ENCODE measurements at regions not wholly inside any gene's neighbourhood (a gene's known extent, or its start where the extent isn't known, plus 50 kb on each side); places are given as distances from the start of the nearest gene placed in this dataset.
"Not testable (repeated sequence)": the region's sequence is repeated elsewhere in the genome, so short reads cannot be mapped to it uniquely, and the experiment has no call there.

DNA sequence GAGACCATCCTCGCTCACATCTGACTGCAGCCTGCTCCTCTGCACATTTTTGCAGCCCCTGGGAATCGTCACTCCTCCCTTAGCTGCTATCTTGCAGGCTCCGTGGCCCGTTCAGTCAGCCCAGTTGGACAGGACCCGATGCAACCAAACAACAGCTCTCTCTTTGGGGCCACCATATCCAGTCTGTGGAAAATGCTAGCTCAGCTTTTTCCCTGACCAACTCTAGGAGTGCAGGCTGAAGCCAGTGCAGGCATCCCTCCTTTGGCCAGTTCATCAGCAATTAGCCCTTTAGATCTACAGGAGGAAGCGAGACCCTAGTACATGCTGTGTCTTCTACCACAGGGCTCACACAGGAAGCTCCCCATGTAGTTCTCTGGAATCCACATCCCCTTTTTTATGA, 182.1 kb downstream of the HS3ST3A1 start:
- no peaks in the 10 kb centered on the region for H3K4me1 ChIP-seq (ENCODE audit: control insufficient read depth, insufficient read depth, low read length)
- H3K27me3 ChIP-seq (ENCODE audit: control insufficient read depth, insufficient read depth, low read length) = no peaks in the 10 kb centered on the region
- no peaks in the 10 kb centered on the region for H3K9me3 ChIP-seq (ENCODE audit: control insufficient read depth, insufficient read depth, low read length)
- H3K36me3 ChIP-seq (ENCODE audit: control insufficient read depth, insufficient read depth, low read length) = no peaks in the 10 kb centered on the region
- no CpG with 5 or more reads among the region's 6 CpGs for WGBS (ENCODE audit: insufficient coverage, insufficient read length)
- no peak overlapping the region for H3K27ac ChIP-seq (ENCODE audit: low read length)
- H3K4me3 ChIP-seq (ENCODE audit: low read length) = no peak overlapping the region
- no peak for DNase-seq (ENCODE audit: low read depth, low spot score)

- DNase-seq (ENCODE audit: low read depth, low spot score) = no peak
- no peaks in the 10 kb centered on the region for H3K36me3 ChIP-seq (ENCODE audit: control insufficient read depth, insufficient read depth, low read length)
Observed at GRCh38 chr17:13418891-13419290, 182.8 kb downstream of the HS3ST3A1 start.

DNA sequence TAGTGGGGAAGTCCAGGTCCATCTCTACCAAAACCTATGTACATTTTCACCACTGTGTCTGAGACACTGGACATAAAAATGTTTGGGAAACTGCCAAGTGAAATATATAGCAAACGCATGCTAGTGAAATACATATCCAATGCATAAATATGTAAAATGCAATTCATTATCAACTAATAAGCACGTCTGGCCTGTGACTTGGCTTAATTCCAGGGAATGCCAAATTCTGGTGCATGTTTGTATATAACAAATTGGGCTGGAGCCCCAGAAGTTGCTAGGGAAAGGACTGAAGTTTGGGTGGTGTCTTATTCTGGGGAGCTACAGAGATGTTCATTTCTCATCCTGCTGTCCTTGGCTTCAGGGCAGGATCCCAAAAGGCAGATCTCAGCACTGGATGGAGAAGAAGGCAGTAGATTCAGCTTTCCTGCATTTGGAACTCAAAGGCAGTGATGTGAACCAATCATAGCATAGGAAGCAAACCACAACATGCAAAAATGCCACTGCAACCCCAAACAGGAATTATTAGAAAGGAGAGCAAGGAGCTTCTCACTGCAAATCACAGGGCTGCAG, 184.3 kb downstream of the HS3ST3A1 start:
- WGBS (ENCODE audit: insufficient coverage, insufficient read length) = no CpG with 5 or more reads among the region's 2 CpGs
- no peak overlapping the region for H3K27ac ChIP-seq (ENCODE audit: low read length)
- no peak for DNase-seq (ENCODE audit: low read depth, low spot score)
- no peaks in the 10 kb centered on the region for H3K4me1 ChIP-seq (ENCODE audit: control insufficient read depth, insufficient read depth, low read length)
- H3K9me3 ChIP-seq (ENCODE audit: control insufficient read depth, insufficient read depth, low read length) = no peaks in the 10 kb centered on the region
- no peaks in the 10 kb centered on the region for H3K27me3 ChIP-seq (ENCODE audit: control insufficient read depth, insufficient read depth, low read length)
- no peak overlapping the region for H3K4me3 ChIP-seq (ENCODE audit: low read length)
- no peaks in the 10 kb centered on the region for H3K36me3 ChIP-seq (ENCODE audit: control insufficient read depth, insufficient read depth, low read length)

More at GRCh38 chr17:13418891-13419290, 182.8 kb downstream of the HS3ST3A1 start:
- no peaks in the 10 kb centered on the region for H3K27me3 ChIP-seq (ENCODE audit: control insufficient read depth, insufficient read depth, low read length)
- no peak overlapping the region for H3K27ac ChIP-seq (ENCODE audit: low read length)
- H3K4me1 ChIP-seq (ENCODE audit: control insufficient read depth, insufficient read depth, low read length) = no peaks in the 10 kb centered on the region
- no peaks in the 10 kb centered on the region for H3K9me3 ChIP-seq (ENCODE audit: control insufficient read depth, insufficient read depth, low read length)
- no CpG with 5 or more reads among the region's 2 CpGs for WGBS (ENCODE audit: insufficient coverage, insufficient read length)
- H3K4me3 ChIP-seq (ENCODE audit: low read length) = no peak overlapping the region

DNA sequence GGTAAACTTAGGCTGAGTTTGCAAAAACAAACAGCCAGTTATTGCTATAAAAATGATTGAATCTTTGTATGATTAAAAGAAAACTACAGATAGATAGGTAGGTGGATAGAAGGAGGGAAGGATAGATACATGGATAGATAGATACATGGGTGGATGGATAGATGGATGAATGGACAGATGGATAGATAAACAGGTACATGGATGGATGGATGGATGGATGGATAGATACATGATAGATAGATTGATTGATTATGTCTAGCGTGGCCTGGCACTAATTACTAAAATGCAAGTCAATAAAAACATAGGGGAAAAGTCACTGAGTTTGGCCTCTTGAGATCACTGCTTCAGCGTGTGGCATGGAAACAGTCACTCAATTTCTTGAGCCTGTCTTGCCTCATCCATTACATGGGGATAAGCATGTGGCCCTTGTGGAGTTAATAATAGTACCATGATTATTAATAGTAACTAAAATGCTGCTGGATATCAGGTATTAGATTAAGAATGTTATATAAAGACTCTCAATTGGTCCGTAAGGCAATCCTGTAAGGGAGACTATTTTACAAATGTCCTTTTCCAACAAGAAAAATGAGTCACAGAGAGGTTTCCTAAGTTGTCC, 184.9 kb downstream of the HS3ST3A1 start:
- Histone ChIP-seq H3K4me3 (ENCODE audit: low read length) (no peak overlapping the region), H3K9me3 (ENCODE audit: control insufficient read depth, insufficient read depth, low read length) (no peaks in the 10 kb centered on the region), H3K27me3 (ENCODE audit: control insufficient read depth, insufficient read depth, low read length) (no peaks in the 10 kb centered on the region), H3K4me1 (ENCODE audit: control insufficient read depth, insufficient read depth, low read length) (no peaks in the 10 kb centered on the region), H3K27ac (ENCODE audit: low read length) (no peak overlapping the region), H3K36me3 (ENCODE audit: control insufficient read depth, insufficient read depth, low read length) (no peaks in the 10 kb centered on the region)
- DNase-seq (ENCODE audit: low read depth, low spot score) = no peak
- no CpG with 5 or more reads among the region's 3 CpGs for WGBS (ENCODE audit: insufficient coverage, insufficient read length)

DNA sequence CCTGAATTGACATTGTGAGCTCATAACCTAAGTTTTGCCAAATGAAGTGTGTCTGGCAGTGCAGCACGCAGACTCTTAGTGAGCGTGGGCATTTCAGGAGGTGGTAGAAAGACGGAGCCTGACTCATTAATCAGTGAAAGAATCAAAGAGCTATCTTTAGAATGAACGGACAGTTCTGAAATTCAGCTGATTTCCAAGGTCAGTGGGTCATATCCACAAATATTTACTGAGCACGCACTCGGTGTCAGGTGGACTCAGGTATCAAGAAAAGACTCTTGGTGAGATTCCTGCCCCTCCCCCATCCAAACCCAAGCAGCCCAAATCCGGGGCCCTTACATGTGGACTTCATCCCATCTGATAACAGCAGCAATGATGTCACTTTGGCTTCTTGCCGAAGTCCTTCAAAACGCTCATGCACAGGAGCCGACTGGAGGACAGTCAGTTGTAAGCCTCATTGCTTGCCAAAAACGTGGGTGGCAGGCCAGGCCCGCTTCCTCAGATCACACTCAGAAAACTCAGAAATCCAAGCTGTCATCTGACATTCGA, 185.8 kb downstream of the HS3ST3A1 start:
- Histone ChIP-seq H3K4me3 (ENCODE audit: low read length) (no peak overlapping the region), H3K4me1 (ENCODE audit: control insufficient read depth, insufficient read depth, low read length) (no peaks in the 10 kb centered on the region), H3K9me3 (ENCODE audit: control insufficient read depth, insufficient read depth, low read length) (no peaks in the 10 kb centered on the region), H3K27ac (ENCODE audit: low read length) (no peak overlapping the region), H3K27me3 (ENCODE audit: control insufficient read depth, insufficient read depth, low read length) (no peaks in the 10 kb centered on the region), H3K36me3 (ENCODE audit: control insufficient read depth, insufficient read depth, low read length) (no peaks in the 10 kb centered on the region)
- WGBS (ENCODE audit: insufficient coverage, insufficient read length) = no CpG with 5 or more reads among the region's 13 CpGs
- DNase-seq (ENCODE audit: low read depth, low spot score) = no peak

DNA sequence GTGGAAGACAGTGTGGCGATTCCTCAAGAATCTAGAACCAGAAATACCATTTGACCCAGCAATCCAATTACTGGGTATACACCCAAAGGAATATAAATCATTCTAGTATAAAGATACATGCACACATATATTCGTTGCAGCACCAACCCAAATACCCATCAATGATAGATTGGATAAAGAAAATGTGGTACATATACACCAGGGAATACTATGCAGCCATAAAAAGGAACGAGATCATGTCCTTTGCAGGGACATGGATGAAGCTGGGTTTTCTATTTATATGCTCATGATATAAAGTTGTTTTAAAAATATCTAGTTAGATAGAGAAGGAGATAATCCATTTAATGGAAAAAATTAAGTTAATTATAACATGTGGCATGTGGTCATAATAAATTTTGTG, 186.5 kb downstream of the HS3ST3A1 start:
- H3K27me3 ChIP-seq (ENCODE audit: control insufficient read depth, insufficient read depth, low read length); H3K4me1 ChIP-seq (ENCODE audit: control insufficient read depth, insufficient read depth, low read length); H3K36me3 ChIP-seq (ENCODE audit: control insufficient read depth, insufficient read depth, low read length); H3K9me3 ChIP-seq (ENCODE audit: control insufficient read depth, insufficient read depth, low read length); H3K27ac ChIP-seq (ENCODE audit: low read length); DNase-seq (ENCODE audit: low read depth, low spot score); H3K4me3 ChIP-seq (ENCODE audit: low read length): not testable (repeated sequence)
- no CpG with 5 or more reads among the region's 3 CpGs for whole genome bisulfite sequencing (ENCODE audit: insufficient coverage, insufficient read length)

DNA sequence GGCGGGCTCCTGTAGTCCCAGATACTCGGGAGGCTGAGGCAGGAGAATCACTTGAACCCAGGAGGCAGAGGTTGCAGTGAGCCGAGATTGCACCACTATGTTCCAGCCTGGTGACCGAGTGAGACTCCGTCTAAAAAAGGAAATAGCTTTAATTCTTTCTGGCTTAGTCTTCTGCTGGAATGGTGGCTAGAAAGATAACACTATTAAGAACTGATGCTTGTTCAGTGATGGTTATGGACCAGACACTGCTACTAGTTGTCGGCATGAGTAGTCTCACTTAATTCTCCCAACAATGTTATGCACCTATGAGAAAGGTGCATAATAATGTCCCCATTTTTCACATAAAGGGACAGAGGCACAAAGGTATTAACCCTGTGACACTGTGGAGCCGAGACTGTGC, 188.7 kb downstream of the HS3ST3A1 start:
- no peak overlapping the region for H3K27ac ChIP-seq (ENCODE audit: low read length)
- WGBS (ENCODE audit: insufficient coverage, insufficient read length) = no CpG with 5 or more reads among the region's 7 CpGs
- H3K27me3 ChIP-seq (ENCODE audit: control insufficient read depth, insufficient read depth, low read length) = no peaks in the 10 kb centered on the region
- H3K4me3 ChIP-seq (ENCODE audit: low read length) = no peak overlapping the region
- no peaks in the 10 kb centered on the region for H3K36me3 ChIP-seq (ENCODE audit: control insufficient read depth, insufficient read depth, low read length)
- H3K4me1 ChIP-seq (ENCODE audit: control insufficient read depth, insufficient read depth, low read length) = no peaks in the 10 kb centered on the region
- no peaks in the 10 kb centered on the region for H3K9me3 ChIP-seq (ENCODE audit: control insufficient read depth, insufficient read depth, low read length)
- no peak for DNase-seq (ENCODE audit: low read depth, low spot score)

GRCh38 chr17:13410874-13411273, 190.9 kb downstream of the HS3ST3A1 start:
- Histone ChIP-seq H3K36me3 (ENCODE audit: control insufficient read depth, insufficient read depth, low read length) (no peaks in the 10 kb centered on the region), H3K9me3 (ENCODE audit: control insufficient read depth, insufficient read depth, low read length) (no peaks in the 10 kb centered on the region), H3K27me3 (ENCODE audit: control insufficient read depth, insufficient read depth, low read length) (no peaks in the 10 kb centered on the region), H3K4me1 (ENCODE audit: control insufficient read depth, insufficient read depth, low read length) (no peaks in the 10 kb centered on the region), H3K27ac (ENCODE audit: low read length) (no peak overlapping the region), H3K4me3 (ENCODE audit: low read length) (no peak overlapping the region)
- WGBS (ENCODE audit: insufficient coverage, insufficient read length) = no CpG with 5 or more reads among the region's 2 CpGs
- no peak for DNase-seq (ENCODE audit: low read depth, low spot score)

GRCh38 chr17:13410214-13410613, 191.5 kb downstream of the HS3ST3A1 start:
- no CpG with 5 or more reads among the region's 3 CpGs for WGBS (ENCODE audit: insufficient coverage, insufficient read length)
- DNase-seq (ENCODE audit: low read depth, low spot score) = no peak

DNA sequence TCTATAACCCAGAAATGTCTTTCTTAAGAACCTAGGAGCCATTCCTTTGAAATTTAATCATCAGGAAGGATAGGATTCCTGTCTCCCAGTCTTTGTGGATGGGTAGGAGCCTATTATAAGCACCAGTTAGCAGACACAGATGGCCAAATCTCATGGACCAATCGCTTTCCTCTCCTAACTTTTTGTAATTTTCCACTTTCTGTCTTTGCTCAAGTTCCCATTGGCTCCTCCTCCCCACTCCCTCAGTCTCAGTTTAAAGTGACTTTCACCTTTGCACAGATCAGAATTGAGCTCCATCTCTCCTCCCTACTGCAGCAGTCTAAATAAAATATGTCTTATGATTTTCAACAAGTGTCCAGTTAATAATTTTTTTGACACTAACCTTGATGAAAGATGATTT, 192.3 kb downstream of the HS3ST3A1 start:
- H3K27me3 ChIP-seq (ENCODE audit: control insufficient read depth, insufficient read depth, low read length) = no peaks in the 10 kb centered on the region
- H3K36me3 ChIP-seq (ENCODE audit: control insufficient read depth, insufficient read depth, low read length) = no peaks in the 10 kb centered on the region
- H3K4me3 ChIP-seq (ENCODE audit: low read length) = no peak overlapping the region

More at GRCh38 chr17:13410214-13410613, 191.5 kb downstream of the HS3ST3A1 start:
- H3K4me1 ChIP-seq (ENCODE audit: control insufficient read depth, insufficient read depth, low read length) = no peaks in the 10 kb centered on the region
- no peaks in the 10 kb centered on the region for H3K27me3 ChIP-seq (ENCODE audit: control insufficient read depth, insufficient read depth, low read length)
- no peaks in the 10 kb centered on the region for H3K9me3 ChIP-seq (ENCODE audit: control insufficient read depth, insufficient read depth, low read length)
- H3K36me3 ChIP-seq (ENCODE audit: control insufficient read depth, insufficient read depth, low read length) = no peaks in the 10 kb centered on the region
- no peak overlapping the region for H3K27ac ChIP-seq (ENCODE audit: low read length)
- no peak overlapping the region for H3K4me3 ChIP-seq (ENCODE audit: low read length)

DNA sequence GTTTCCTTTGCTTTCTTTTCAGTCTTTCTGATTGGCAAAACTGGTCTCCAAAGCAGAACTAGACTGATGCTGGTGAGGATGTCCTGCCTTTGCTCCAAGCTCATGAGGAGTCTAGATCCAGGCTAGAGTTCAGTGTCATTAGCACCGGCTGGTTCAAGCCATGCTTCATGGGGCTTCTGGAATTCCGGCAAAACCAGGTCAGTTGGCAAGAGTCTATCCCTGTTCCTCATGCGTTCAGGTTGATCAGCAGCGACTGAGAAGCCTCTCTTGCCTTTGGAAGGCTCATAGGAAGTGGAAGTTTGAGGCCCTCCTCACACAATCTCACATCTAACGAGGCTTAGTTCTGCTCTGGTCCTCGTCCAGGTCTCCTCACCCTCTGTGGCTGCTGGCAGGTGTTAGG, 194.3 kb downstream of the HS3ST3A1 start:
- WGBS (ENCODE audit: insufficient coverage, insufficient read length) = no CpG with 5 or more reads among the region's 6 CpGs

More for the DNA sequence above, 192.3 kb downstream of the HS3ST3A1 start:
- WGBS (ENCODE audit: insufficient coverage, insufficient read length) = no CpG with 5 or more reads among the region's 1 CpG
- DNase-seq (ENCODE audit: low read depth, low spot score) = no peak
- no peak overlapping the region for H3K27ac ChIP-seq (ENCODE audit: low read length)
- H3K9me3 ChIP-seq (ENCODE audit: control insufficient read depth, insufficient read depth, low read length) = no peaks in the 10 kb centered on the region
- H3K4me1 ChIP-seq (ENCODE audit: control insufficient read depth, insufficient read depth, low read length) = no peaks in the 10 kb centered on the region

More for the DNA sequence above, 194.3 kb downstream of the HS3ST3A1 start:
- Histone ChIP-seq H3K36me3 (ENCODE audit: control insufficient read depth, insufficient read depth, low read length) (no peaks in the 10 kb centered on the region), H3K4me1 (ENCODE audit: control insufficient read depth, insufficient read depth, low read length) (no peaks in the 10 kb centered on the region), H3K27ac (ENCODE audit: low read length) (no peak overlapping the region), H3K9me3 (ENCODE audit: control insufficient read depth, insufficient read depth, low read length) (no peaks in the 10 kb centered on the region), H3K4me3 (ENCODE audit: low read length) (no peak overlapping the region), H3K27me3 (ENCODE audit: control insufficient read depth, insufficient read depth, low read length) (no peaks in the 10 kb centered on the region)
- DNase-seq (ENCODE audit: low read depth, low spot score) = no peak

Data from iPS DF 6.9 (cell line).